IMR-90 (cell line): ENCODE measurements at regions not wholly inside any gene's neighbourhood (a gene's known extent, or its start where the extent isn't known, plus 50 kb on each side); places are given as distances from the start of the nearest gene placed in this dataset.

Source experiments
- ATAC-seq: fragments of 200-7000 bp; cut with Tn5 transposase; 2 replicates; pipeline ENCODE4 v1.9.1; 2020; ENCODE audit warnings: low read depth, mild to moderate bottlenecking, moderate library complexity
- BruUV-seq: library from RNA; stranded (reverse); fragments of 400-500 nt; replicated peaks from 2 replicates; lab custom pipeline; 2021; lab: Mats Ljungman, UMichigan
- CTCF ChIA-PET: fragments of 300-600 bp; formaldehyde crosslinking; extraction: SDS; loops from one replicate; lab custom pipeline; 2021; ENCODE audit warnings: antibody characterized with exemption; lab: Yijun Ruan, JAX
- POLR2A ChIA-PET: fragments of 300-600 bp; sonication (Branson Sonifier 250); formaldehyde crosslinking; loops from one replicate; lab custom pipeline; 2022; ENCODE audit warnings: antibody characterized with exemption; ENCODE audit not compliant: unreplicated experiment; lab: Charles Lee
- DNase-seq: peaks from one replicate; pipeline ENCODE4 v3.0.0; 2013
- H2AFZ ChIP-seq: replicated peaks from 2 replicates; pipeline ENCODE3; 2013; ENCODE audit warnings: low read length, mild to moderate bottlenecking; ENCODE audit not compliant: poor library complexity
- H2AK5ac ChIP-seq: 2 replicates; pipeline ENCODE4 v1.6.1; 2013; ENCODE audit warnings: low read depth, low read length, inconsistent platforms
- H2AK9ac ChIP-seq: replicated peaks from 2 replicates; pipeline ENCODE3; 2013; ENCODE audit warnings: mild to moderate bottlenecking, low read depth, low read length, moderate library complexity; ENCODE audit not compliant: poor library complexity
- H2BK120ac ChIP-seq: 2 replicates; pipeline ENCODE4 v1.6.1; 2013; ENCODE audit warnings: low read depth, low read length, inconsistent platforms
- H2BK15ac ChIP-seq: 3 replicates; pipeline ENCODE4 v1.6.1; 2013; ENCODE audit warnings: low read depth, low read length, inconsistent platforms
- H2BK20ac ChIP-seq: 2 replicates; pipeline ENCODE4 v1.6.1; 2013; ENCODE audit warnings: low read depth, mild to moderate bottlenecking, inconsistent platforms, low read length, moderate library complexity
- H2BK5ac ChIP-seq: 2 replicates; pipeline ENCODE4 v1.6.1; 2013; ENCODE audit warnings: mild to moderate bottlenecking, low read depth, low read length, inconsistent platforms; ENCODE audit not compliant: poor library complexity, severe bottlenecking
- H3K14ac ChIP-seq: replicated peaks from 2 replicates; pipeline ENCODE4 v1.6.1; 2013; ENCODE audit warnings: low read depth, low read length, inconsistent platforms
- H3K18ac ChIP-seq: 2 replicates; pipeline ENCODE4 v1.6.1; 2013; ENCODE audit warnings: low read depth, low read length, control low read depth
- H3K23ac ChIP-seq: 2 replicates; pipeline ENCODE4 v1.6.1; 2013; ENCODE audit warnings: low read depth, low read length, inconsistent platforms
- H3K27ac ChIP-seq: 2 replicates; pipeline ENCODE4 v1.5.1; 2013; ENCODE audit warnings: mild to moderate bottlenecking, control low read depth, low read length; ENCODE audit not compliant: insufficient read depth
- H3K27me3 ChIP-seq: 2 replicates; pipeline ENCODE4 v1.6.1; 2013; ENCODE audit warnings: low read length; ENCODE audit not compliant: control insufficient read depth, insufficient read depth
- H3K36me3 ChIP-seq: 2 replicates; pipeline ENCODE4 v1.6.1; 2013; ENCODE audit warnings: low read length, mixed read lengths; ENCODE audit not compliant: control insufficient read depth, insufficient read depth
- H3K4ac ChIP-seq: 2 replicates; pipeline ENCODE4 v1.6.1; 2013; ENCODE audit warnings: low read depth, low read length, inconsistent platforms
- H3K4me1 ChIP-seq: 2 replicates; pipeline ENCODE4 v1.6.1; 2013; ENCODE audit warnings: low read length, mixed read lengths; ENCODE audit not compliant: control insufficient read depth, insufficient read depth
- H3K4me2 ChIP-seq: 2 replicates; pipeline ENCODE4 v1.6.1; 2013; ENCODE audit warnings: low read depth, mild to moderate bottlenecking, control low read depth, low read length, moderate library complexity
- H3K4me3 ChIP-seq: 2 replicates; pipeline ENCODE4 v1.5.1; 2013; ENCODE audit warnings: low read depth, mild to moderate bottlenecking, control low read depth, low read length, moderate library complexity; ENCODE audit not compliant: insufficient read depth
- H3K56ac ChIP-seq: 2 replicates; pipeline ENCODE4 v1.6.1; 2013; ENCODE audit warnings: low read length, inconsistent platforms; ENCODE audit not compliant: insufficient read depth; ENCODE audit errors: extremely low read depth
- H3K79me1 ChIP-seq, 2 experiments: 2 replicates each; pipeline ENCODE4 v1.6.1; 2013; ENCODE audit warnings: low read length in 2 of 2, inconsistent platforms in 1 of 2, low read depth in 1 of 2
- H3K9ac ChIP-seq: 2 replicates; pipeline ENCODE4 v1.6.1; 2013; ENCODE audit warnings: low read depth, low read length, control low read depth
- H3K9me1 ChIP-seq: 2 replicates; pipeline ENCODE4 v1.6.1; 2013; ENCODE audit warnings: low read length, inconsistent platforms; ENCODE audit not compliant: insufficient read depth
- H3K9me3 ChIP-seq: 2 replicates; pipeline ENCODE4 v1.6.1; 2013; ENCODE audit warnings: low read length; ENCODE audit not compliant: control insufficient read depth, insufficient read depth
- H4K20me1 ChIP-seq: 2 replicates; pipeline ENCODE4 v1.6.1; 2013; ENCODE audit warnings: low read length, inconsistent platforms; ENCODE audit not compliant: insufficient read depth
- H4K5ac ChIP-seq: 2 replicates; pipeline ENCODE4 v1.6.1; 2013; ENCODE audit warnings: mild to moderate bottlenecking, low read depth, low read length, control low read depth
- H4K8ac ChIP-seq, 2 experiments: 2 replicates each; pipeline ENCODE4 v1.6.1; 2013; ENCODE audit warnings: low read depth in 2 of 2, low read length in 2 of 2, control low read depth in 1 of 2, inconsistent platforms in 1 of 2
- H4K91ac ChIP-seq: 2 replicates; pipeline ENCODE4 v1.6.1; 2013; ENCODE audit warnings: low read depth, low read length, inconsistent platforms; ENCODE audit not compliant: insufficient read depth
- BHLHE40 ChIP-seq: fragments of 150-350 bp; IDR thresholded peaks from 2 replicates; pipeline ENCODE4 v1.6.1; 2016; ENCODE audit warnings: mild to moderate bottlenecking, low read depth, low read length
- CEBPB ChIP-seq: IDR thresholded peaks from 2 replicates; pipeline ENCODE4 v1.6.1; 2012; ENCODE audit warnings: low read depth, low read length, improper control_type of control experiment
- CHD1 ChIP-seq: IDR thresholded peaks from 2 replicates; pipeline ENCODE4 v1.6.1; 2012; ENCODE audit warnings: low read depth, low read length, improper control_type of control experiment
- FOS ChIP-seq: fragments of 150-350 bp; IDR thresholded peaks from 2 replicates; pipeline ENCODE4 v1.6.1; 2016; ENCODE audit warnings: low read depth, low read length
- MAFK ChIP-seq: IDR thresholded peaks from 2 replicates; pipeline ENCODE4 v1.6.1; 2012; ENCODE audit warnings: low read depth, low read length, improper control_type of control experiment
- MAZ ChIP-seq: IDR thresholded peaks from 2 replicates; pipeline ENCODE4 v1.6.1; 2012; ENCODE audit warnings: low read depth, mild to moderate bottlenecking, low read length, improper control_type of control experiment, moderate library complexity, borderline replicate concordance
- NFE2L2 ChIP-seq: fragments of 150-350 bp; IDR thresholded peaks from 2 replicates; pipeline ENCODE4 v1.6.1; 2016; ENCODE audit warnings: low read depth, mild to moderate bottlenecking, low read length
- POLR2A ChIP-seq: IDR thresholded peaks from 2 replicates; pipeline ENCODE4 v1.6.1; 2012; ENCODE audit warnings: mild to moderate bottlenecking, low read depth, low read length
- RAD21 ChIP-seq: IDR thresholded peaks from 2 replicates; pipeline ENCODE4 v1.6.1; 2012; ENCODE audit warnings: low read length, improper control_type of control experiment
- RCOR1 ChIP-seq: IDR thresholded peaks from 2 replicates; pipeline ENCODE4 v1.6.1; 2012; ENCODE audit warnings: mild to moderate bottlenecking, low read length, improper control_type of control experiment; ENCODE audit not compliant: insufficient replicate concordance
- RFX5 ChIP-seq: IDR thresholded peaks from 2 replicates; pipeline ENCODE4 v1.8.0; 2012; ENCODE audit warnings: low read depth, mild to moderate bottlenecking, low read length, moderate library complexity
- SMC3 ChIP-seq: fragments of 150-350 bp; IDR thresholded peaks from 2 replicates; pipeline ENCODE4 v1.6.1; 2016; ENCODE audit warnings: low read depth, mild to moderate bottlenecking, antibody characterized with exemption, low read length, moderate library complexity
- WGBS, 2 experiments: methylation state at CpG; one replicate each; pipeline versions ENCODE4 v1.1.5 to v1.1.7; 2013; ENCODE audit warnings: missing lambda C conversion rate in 2 of 2; ENCODE audit not compliant: insufficient read length in 1 of 2; ENCODE audit errors: extremely low coverage in 2 of 2; 5-methylcytosine and 5-hydroxymethylcytosine counted together
- dilution Hi-C: fragments of 300-500 bp; cut with HindIII; formaldehyde crosslinking; loops from one replicate; pipeline ENCODE4 v1.14.3; 2018; ENCODE audit warnings: low sequenced_read_pairs; ENCODE audit not compliant: unreplicated experiment
- in situ Hi-C: fragments of 300-500 bp; cut with MboI; formaldehyde crosslinking; loops from 3 replicates; pipeline ENCODE4 v1.14.3; 2019; ENCODE audit warnings: low sequenced_read_pairs, inconsistent platforms, mixed read lengths
- intact Hi-C: fragments of 100-400 bp; cut with micrococcal nuclease; formaldehyde crosslinking; loops from 2 replicates; pipeline ENCODE4 v1.10.0; 2022
- TF ChIP-seq, protein P1 (sequence below): conservative IDR thresholded peaks from 2 replicates; pipeline ENCODE4 v1.5.1; 2012; ENCODE audit warnings: mild to moderate bottlenecking, low read depth, low read length, improper control_type of control experiment
- TF ChIP-seq, protein P2 (sequence below): fragments of 150-350 bp; IDR thresholded peaks from 2 replicates; pipeline ENCODE4 v1.6.1; 2017; ENCODE audit warnings: mild to moderate bottlenecking, antibody characterized with exemption, low read length, low read depth
- TF ChIP-seq, protein P3 (sequence below): fragments of 150-350 bp; IDR thresholded peaks from 2 replicates; pipeline ENCODE4 v1.6.1; 2016; ENCODE audit warnings: low read depth, mild to moderate bottlenecking, low read length, moderate library complexity, borderline replicate concordance

DNA sequence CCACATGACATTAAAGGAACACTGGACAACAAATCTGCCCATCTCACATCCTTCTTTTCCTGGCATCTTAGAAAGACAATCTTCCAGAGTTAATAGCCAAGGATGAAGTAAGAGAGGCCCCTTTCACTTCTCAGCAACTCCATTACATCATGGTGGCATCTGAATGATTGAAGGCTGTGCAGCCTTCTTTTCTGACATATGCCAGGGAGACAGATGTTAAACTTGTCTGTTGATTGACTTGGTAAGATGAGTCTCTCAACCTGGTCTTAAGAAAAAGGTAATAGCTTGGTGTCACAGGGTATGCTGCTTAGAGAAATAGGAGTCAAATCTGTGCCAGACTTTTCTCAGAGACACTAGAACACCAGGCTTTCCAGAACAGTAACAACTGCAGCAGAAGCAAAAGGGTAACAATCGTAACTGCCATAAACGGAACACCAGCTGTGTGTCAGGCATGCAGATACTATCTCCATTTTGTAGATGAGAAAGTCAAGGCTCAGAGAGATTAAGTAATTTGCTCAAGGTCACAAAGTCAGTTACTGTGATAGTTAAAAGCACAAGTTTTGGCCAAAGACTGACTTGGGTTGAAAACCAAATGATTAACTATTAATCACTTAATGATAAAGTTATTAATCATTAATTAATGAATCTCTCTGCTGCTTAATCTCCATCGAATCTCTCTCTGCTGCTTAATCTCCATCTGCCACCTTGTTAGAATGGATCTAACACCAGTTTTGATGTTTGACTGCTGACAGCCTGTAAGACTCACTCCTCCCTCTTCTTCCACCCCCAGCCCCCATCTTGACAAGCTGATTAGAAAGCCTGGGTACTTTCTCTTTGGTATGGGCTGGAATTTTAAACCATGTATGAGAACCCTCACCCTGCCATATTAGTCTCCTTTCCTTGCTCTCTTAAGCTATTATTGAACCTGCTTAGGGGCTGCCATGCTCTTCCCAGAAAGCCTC lies 353.5 kb downstream of the ENC1 start:
- Histone ChIP-seq H3K4me1 (no peaks in the 10 kb centered on the region; the same call in 1 of the 2 replicates), H3K14ac (no peak overlapping the region), H3K27ac (no peak overlapping the region), H4K91ac (no peak overlapping the region), H3K4me2 (no peak overlapping the region), H3K27me3 (peaks cover 8% of the 10 kb centered on the region), H3K56ac (no peak overlapping the region), H3K9me1 (no peaks in the 10 kb centered on the region), H3K36me3 (no peaks in the 10 kb centered on the region), H2BK20ac (no peak overlapping the region), H2BK120ac (no peak overlapping the region), H3K23ac (no peak overlapping the region), H2BK15ac (no peak overlapping the region), H2AK5ac (no peak overlapping the region), H3K9me3 (no peaks in the 10 kb centered on the region), H3K4ac (no peak overlapping the region), H3K18ac (no peak overlapping the region), H4K20me1 (no peaks in the 10 kb centered on the region), H3K4me3 (no peak overlapping the region), H2AK9ac (no peak overlapping the region), H3K79me1 (no peaks in the 10 kb centered on the region), H2AFZ (no peak overlapping the region), H2BK5ac (no peak overlapping the region), H3K9ac (no peak overlapping the region), H4K5ac (no peak overlapping the region), H4K8ac (no peak overlapping the region)
- no CpG with 5 or more reads among the region's 3 CpGs for WGBS, 2 experiments
- BruUV-seq, result no TSS peak
- ChIA-PET CTCF (no interaction called here), POLR2A (no interaction called here)
- in situ Hi-C loops, result no loop called here
- no peak for DNase-seq
- intact Hi-C loops, result no loop called here
- dilution Hi-C loops, result no loop called here
- ATAC-seq, result no peak
- no peak for TF ChIP-seq MAZ
- TF ChIP-seq, protein P1, sequence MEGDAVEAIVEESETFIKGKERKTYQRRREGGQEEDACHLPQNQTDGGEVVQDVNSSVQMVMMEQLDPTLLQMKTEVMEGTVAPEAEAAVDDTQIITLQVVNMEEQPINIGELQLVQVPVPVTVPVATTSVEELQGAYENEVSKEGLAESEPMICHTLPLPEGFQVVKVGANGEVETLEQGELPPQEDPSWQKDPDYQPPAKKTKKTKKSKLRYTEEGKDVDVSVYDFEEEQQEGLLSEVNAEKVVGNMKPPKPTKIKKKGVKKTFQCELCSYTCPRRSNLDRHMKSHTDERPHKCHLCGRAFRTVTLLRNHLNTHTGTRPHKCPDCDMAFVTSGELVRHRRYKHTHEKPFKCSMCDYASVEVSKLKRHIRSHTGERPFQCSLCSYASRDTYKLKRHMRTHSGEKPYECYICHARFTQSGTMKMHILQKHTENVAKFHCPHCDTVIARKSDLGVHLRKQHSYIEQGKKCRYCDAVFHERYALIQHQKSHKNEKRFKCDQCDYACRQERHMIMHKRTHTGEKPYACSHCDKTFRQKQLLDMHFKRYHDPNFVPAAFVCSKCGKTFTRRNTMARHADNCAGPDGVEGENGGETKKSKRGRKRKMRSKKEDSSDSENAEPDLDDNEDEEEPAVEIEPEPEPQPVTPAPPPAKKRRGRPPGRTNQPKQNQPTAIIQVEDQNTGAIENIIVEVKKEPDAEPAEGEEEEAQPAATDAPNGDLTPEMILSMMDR, result no peak
- TF ChIP-seq, protein P2, sequence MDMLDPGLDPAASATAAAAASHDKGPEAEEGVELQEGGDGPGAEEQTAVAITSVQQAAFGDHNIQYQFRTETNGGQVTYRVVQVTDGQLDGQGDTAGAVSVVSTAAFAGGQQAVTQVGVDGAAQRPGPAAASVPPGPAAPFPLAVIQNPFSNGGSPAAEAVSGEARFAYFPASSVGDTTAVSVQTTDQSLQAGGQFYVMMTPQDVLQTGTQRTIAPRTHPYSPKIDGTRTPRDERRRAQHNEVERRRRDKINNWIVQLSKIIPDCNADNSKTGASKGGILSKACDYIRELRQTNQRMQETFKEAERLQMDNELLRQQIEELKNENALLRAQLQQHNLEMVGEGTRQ, result no peak
- TF ChIP-seq NFE2L2, result no peak
- no peak for TF ChIP-seq CEBPB
- no peak for TF ChIP-seq FOS
- TF ChIP-seq MAFK, result no peak
- TF ChIP-seq RFX5, result no peak
- no peak for TF ChIP-seq SMC3
- no peak for TF ChIP-seq BHLHE40
- no peak for TF ChIP-seq POLR2A
- TF ChIP-seq RCOR1, result no peak
- TF ChIP-seq CHD1, result no peak
- no peak for TF ChIP-seq RAD21
- TF ChIP-seq, protein P3, sequence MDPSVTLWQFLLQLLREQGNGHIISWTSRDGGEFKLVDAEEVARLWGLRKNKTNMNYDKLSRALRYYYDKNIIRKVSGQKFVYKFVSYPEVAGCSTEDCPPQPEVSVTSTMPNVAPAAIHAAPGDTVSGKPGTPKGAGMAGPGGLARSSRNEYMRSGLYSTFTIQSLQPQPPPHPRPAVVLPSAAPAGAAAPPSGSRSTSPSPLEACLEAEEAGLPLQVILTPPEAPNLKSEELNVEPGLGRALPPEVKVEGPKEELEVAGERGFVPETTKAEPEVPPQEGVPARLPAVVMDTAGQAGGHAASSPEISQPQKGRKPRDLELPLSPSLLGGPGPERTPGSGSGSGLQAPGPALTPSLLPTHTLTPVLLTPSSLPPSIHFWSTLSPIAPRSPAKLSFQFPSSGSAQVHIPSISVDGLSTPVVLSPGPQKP, result no peak
